Limb (tissue), 2 donors: ENCODE measurements at regions not wholly inside any gene's neighbourhood (a gene's known extent, or its start where the extent isn't known, plus 50 kb on each side); places are given as distances from the start of the nearest gene placed in this dataset.

ENCODE experiments used
- DNase-seq, 2 donors: peaks; one replicate each; pipeline ENCODE4 v3.0.0-alpha.2; 2016; ENCODE audit errors: extremely low spot score in 2 of 2

DNA sequence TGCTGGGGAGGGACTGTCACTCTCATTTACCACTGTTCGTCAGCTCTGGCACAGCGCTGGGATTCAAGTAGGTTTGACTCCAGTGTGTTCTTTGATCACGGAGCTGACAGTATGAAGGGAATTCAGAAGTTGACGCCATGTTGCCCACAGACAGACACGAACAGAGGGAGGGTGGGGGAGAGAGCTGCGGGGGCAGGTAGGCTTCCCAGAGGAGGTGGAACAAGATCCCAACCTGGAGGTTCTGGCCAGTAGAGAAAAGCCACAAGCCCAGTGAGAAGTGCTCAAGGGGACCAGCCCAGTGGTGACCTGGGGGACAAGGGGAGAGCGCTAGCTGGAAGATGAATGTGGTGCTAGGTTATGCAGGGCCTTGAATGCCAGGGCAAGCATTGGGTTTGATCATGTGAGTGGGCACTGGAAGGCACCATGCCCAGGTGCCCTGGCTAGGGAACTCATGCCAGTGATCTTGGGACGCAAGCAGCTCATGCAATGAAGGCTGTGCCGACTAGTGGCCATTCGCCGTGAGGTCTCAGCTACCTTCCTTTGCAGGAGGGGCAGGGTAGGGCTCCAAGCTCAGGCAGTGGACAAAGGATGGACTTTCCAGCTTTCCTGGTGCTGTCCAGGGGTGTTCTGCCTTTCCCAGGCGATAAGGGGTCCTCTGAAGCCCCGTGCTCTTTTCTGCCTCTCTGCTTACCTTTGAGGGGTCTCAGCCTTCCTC lies 50.4 kb upstream of the APCDD1L start:
- no peak for DNase-seq
